K562 (cell line): ENCODE measurements at regions not wholly inside any gene's neighbourhood (a gene's known extent, or its start where the extent isn't known, plus 50 kb on each side); places are given as distances from the start of the nearest gene placed in this dataset.

Source experiments
- BRD9 ChIP-seq: fragments of 450-650 bp; IDR thresholded peaks from 2 replicates; pipeline ENCODE4 v1.6.1; 2018; ENCODE audit warnings: low read depth; ENCODE audit not compliant: partially characterized antibody
- CTCF ChIP-seq, 3 experiments: IDR thresholded peaks in 2 of 3; conservative IDR thresholded peaks in 1 of 3; 2 replicates each; pipeline ENCODE4 v1.5.1; 2011 to 2012; ENCODE audit warnings: low read length in 3 of 3, mild to moderate bottlenecking in 3 of 3, control low read depth in 2 of 3, improper control_type of control experiment in 1 of 3, inconsistent platforms in 1 of 3, low read depth in 1 of 3, mixed read lengths in 1 of 3, moderate library complexity in 1 of 3; ENCODE audit not compliant: insufficient read depth in 2 of 3
- MAX ChIP-seq: sonication (generic); formaldehyde crosslinking; IDR thresholded peaks from 2 replicates; pipeline ENCODE4 v1.9.0; 2022; ENCODE audit warnings: mild to moderate bottlenecking, missing genetic modification reagents

GRCh38 chr20:6580486-6580885, 187.0 kb upstream of the BMP2 start:
- TF ChIP-seq CTCF (IDR thresholded peaks at IDR 0.05 in 2 of 3, conservative IDR thresholded peaks at IDR 0.05 in 1 of 3; ENCODE audit: insufficient read depth in 2 of 3, low read depth in 1 of 3, low read length in 3 of 3): no peak
- TF ChIP-seq MAX (CRISPR knock-in tag): no peak
- no peak for TF ChIP-seq BRD9
